HK-2 (cell line): ENCODE measurements at regions not wholly inside any gene's neighbourhood (a gene's known extent, or its start where the extent isn't known, plus 50 kb on each side); places are given as distances from the start of the nearest gene placed in this dataset.
"Not testable (repeated sequence)": the region's sequence is repeated elsewhere in the genome, so short reads cannot be mapped to it uniquely, and the experiment has no call there.

Source experiments
- DNase-seq: peaks from one replicate; pipeline ENCODE4 v3.0.0-alpha.2; 2018; ENCODE audit not compliant: unreplicated experiment

DNA sequence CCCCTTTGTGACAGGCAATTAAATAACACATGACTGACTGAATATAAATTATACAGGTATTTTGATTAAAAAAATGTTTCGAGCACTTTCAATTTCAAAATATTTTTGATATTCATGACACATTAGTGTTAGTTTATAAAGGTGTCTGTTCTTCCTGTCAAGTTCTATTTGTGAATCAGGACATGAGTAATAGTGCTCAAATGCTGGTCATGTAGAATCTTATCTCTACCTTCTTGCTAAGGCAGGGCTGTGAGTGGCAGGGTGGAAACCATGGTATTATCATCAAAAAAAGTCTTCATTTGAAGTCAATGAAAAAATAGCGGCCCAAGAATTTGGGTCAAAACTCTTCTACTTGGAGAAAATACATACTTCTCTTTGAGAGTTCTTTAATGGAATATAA, 250.2 kb downstream of the DACT1 start:
- DNase-seq: no peak

DNA sequence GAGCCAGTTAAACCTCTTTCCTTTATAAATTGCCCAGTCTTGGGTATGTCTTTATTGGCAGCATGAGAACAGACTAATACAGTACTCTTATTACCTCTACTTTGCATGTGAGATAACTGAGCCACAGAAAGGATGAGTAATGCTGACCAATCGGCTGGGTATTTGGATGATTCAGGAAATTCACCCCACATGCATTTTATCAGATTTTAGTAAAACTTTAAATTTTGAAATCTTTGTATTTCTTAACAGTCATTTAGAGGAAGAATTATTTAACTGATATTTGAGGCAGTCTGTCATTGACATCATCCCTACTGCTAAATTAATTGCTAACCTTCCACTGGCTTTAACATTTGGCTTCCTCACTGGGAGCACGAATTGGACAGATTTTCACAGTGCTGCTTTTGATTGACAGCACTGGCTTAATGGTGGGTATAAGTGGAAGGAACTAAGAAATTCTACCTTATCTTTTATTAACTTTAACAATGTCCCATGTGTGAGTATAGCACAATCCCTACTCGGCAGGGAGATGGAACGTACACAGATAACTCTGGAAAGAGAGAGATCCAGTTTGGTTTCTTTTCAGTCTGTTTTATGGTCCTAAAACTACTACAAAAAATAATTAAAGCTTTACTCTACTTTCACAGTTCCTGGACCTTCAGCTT, 261.0 kb downstream of the DACT1 start:
- DNase-seq: peak; percentile 39

DNA sequence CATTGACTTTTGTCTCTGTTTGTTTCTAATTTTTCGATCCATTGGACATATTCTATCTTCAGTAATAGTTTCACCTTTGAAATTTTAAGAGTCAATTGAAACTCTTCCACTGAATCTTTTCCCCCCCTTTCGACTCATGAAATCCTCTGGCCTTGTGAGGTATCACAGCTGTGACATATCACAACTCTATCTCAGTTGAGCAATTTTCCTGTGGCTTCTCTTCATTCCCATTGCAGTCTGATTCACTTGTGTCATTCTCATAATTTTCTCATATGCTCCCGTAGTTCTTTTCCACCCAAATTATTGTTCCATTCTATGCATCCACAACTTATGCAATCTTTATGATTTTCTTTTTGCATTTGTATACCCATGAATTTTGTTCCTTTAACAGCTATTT, 261.6 kb downstream of the DACT1 start:
- no peak for DNase-seq

DNA sequence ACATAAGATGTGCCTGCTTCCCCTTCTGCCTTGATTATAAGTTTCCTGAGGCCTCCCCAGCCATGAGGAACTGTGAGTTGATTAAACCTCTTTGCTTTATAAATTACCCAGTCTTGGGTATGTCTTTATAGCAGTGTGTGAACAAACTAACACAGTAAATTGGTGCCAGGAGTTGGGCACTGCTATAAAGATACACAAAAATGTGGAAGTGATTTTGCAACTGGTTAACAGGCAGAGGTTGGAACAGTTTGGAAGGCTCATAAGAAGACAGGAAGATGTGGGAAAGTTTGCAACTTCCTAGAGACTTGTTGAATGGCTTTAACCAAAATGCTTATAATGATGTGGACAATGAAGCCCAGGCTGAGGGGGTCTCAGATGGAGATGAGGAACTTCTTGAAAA, 264.1 kb downstream of the DACT1 start:
- DNase-seq: no peak

DNA sequence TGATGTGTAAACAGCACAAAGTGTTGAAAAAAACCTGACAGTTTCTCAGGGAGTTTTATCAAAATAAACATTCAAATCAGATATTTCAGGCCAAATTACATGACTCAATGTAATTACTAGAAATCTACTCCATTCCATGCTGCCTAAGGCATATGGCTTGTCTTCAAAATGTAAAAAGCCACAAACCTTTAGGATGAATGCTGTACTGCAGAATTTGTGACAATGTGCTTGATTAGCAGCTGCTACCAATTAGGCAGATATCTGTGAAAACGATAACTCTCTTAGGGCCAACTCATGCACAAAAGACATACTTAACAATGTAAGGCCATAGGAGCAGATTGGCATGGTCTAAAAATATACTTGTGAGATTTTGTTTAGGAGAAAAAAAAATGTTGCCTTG, 267.0 kb downstream of the DACT1 start:
- no peak for DNase-seq

DNA sequence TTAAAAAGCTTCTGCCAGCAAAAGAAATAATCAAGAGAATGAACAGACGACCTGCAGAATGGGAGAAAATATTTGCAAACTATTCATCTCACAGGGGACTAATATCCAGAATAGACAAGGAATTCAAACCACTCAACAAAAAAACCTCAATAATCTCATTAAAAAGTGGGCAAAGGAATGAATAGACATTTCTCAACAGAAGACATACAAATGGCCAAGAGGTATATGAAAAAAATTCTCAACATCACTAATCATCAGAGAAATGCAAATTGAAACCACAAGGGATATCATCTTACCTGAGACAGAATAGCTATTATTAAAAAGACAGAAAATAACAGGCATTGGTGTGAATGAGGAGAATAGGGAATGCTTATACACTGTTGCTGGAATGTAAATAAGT, 270.0 kb downstream of the DACT1 start:
- DNase-seq: no peak

DNA sequence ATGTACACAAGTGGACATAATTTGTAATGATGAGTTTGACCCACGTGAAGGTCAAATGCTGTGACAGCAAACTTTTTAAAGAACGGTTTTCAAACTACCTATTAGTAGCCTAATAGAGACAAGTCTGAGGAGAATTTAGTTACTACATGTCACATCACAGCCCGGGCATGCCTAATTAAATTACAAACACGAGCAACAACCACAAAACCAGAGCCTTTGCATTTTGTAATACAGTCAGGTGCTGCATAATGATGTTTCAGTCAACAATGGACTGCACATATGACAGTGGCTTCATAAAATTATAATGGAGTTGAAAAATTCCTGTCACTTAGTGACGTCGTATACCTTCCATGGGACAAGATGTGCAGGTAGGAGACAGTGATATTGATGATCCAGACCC, 274.5 kb downstream of the DACT1 start:
- DNase-seq: no peak

DNA sequence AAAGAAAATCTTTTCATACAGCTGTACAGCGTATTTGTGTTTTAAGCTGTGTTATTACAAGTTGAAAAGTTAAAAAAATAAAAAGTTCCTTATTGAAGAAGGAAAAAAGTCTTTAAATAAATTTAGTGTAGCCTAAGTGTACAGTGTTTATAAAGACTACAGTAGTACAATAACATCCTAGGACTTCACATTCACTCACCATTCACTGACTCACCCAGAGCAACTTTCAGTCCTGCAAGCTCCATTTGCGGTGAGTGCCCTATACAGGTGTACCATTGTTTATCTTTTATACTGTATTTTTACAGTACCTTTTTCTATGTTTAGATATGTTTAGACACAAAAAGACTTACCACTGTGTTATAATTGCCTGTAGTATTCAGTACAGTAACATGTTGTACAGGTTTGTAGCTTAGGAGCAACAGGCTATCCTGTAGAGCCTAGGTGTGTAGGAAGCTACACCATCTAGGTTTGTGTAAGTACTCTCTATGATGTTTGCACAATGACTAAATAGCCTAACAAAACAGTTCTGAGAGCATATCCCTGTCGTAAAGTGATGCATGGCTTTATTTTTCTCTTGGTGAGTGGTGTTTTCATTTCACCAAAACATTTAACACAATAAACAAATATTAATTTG, 275.2 kb downstream of the DACT1 start:
- no peak for DNase-seq

DNA sequence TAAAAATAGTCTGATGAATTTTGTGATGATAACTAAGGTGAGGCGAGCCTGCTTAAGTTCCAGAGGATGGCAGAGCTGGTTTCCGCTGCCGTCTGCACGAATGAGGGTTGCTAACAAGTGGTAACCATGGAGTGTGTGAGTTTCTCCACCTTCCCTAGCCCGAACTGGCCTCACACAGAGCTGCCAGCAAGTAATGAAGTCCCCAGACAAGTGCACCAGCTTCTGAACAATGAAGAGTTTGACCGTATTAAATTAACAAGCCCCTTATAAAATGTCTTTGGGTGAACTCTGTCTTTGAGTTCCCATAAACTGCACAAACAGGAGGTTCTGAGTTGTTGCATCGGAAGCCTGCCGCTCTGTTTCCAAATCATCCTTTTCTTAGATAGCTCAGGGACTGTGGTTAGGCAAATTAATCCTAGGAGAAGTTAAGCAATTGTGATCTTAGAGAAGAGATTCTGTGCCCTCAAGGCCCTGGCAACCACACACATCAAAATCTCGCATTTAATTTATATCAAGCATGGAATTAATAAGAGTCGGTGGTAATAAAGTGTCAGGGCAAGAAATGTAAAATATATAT, 274.1 kb upstream of the DAAM1 start:
- no peak for DNase-seq

DNA sequence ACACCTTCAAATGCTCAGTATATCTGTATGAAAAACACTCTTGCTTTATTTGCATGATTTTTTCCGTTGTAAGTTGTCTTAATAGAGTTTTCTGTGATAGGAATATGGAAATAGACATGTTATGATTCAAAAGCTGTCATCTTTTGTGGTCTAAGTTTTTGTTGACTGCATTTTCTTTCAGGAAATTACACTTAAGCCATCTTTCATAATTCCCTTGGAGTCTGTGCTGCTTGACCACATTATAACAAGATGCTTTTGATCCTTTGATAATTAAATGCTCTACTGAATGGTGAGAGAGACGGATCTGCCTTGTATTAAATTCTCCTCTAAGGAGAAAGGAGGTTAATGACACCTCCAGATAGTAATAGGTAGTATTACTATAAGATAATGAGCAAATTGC, 272.8 kb upstream of the DAAM1 start:
- no peak for DNase-seq

DNA sequence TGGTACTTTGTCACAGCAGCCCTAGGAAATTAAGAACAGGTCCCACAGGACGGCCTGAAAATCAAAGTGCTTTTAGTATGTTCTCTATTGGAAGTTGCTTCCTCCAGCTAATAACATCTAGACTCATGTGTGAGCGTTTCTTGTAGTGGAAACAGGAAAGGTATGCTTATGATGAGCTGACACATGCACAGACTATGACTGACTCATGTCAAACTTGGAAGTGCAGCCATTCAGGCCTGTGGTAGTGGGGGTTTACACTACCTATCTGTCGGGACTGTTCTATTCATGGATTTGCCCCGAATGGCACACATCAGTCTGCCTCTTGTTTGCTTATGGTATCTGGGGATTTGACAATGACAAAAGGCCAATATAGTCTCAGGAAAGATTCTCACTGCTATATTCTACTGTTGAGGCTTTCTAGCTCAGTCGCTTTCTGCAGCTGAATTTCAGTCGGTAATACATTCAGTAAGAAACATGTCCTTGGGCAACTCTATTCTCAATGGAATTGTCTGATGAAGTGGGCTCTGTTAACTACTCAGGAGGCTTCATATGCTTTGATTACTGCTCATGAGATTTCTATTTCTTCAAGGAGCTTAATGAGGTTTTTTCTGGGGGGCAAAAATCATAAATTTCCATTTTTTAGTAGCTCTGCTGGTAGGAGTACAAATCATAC, 270.3 kb upstream of the DAAM1 start:
- peak; percentile 49 for DNase-seq

DNA sequence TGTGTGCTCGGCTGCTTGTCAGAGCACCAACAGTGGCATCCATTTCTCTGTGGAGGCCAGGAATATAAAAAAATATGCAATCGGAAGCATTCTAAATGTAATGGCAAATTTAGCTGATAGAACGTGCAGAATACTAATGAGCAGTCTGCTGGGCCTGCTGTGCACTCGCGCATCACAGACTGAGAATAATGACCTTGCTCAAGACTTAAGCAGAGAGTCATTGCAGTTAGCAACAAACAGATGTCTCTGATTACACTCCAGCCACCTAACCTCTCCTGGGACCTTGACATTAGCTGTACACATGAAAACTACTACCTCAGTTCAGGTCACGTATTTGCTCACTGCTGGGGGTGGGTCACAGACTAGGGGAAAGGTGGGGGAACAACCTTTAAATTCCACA, 269.2 kb upstream of the DAAM1 start:
- DNase-seq: no peak

DNA sequence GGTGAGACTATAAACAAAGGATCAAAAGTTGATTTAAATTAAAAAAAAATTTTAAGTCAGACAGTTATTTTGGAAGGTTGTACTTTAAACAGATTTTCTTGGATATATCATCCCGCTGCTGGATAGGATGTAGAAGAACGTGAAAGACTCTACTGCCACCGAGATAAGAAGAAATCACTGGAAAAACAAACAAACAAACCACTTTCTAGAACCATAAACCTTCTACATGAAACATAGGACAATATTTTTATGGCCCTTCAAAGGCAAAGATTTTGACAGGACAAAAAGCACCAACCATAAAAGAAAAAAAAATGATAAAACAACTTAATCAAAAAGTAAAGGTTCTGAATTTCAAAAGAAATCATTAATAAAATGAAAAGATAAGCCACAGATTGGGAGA, 268.2 kb upstream of the DAAM1 start:
- no peak for DNase-seq

DNA sequence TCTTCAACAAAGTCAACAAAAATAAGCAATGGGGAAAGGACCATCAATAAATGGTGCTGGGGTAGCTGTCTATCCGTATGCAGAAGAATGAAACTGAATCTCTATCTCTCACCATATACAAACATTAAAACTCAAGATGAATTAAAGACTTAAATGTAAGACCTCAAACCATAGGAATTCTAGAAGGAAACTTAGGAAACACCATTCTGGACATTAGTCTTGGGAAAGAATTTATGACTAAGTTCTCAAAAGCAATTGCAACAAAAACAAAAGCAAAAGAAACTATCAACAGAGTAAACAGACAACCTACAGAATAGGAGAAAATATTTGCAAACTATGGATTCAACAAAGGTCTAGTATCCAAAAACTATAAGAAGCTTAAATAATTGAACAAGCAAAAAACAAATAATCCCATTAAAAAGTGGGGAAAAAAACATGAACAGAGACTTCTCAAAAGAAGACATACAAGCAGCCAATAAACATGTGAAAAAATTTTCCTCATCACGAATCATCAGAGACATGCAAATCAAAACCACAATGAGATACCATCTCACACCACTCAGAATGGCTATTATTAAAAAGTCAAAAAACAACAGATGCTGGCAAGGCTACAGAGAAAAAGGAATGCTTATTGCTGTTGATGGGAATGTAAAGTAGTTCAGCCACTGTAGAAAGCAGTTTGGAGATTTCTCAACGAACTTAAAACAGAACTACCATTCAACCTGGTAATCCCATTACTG, 266.1 kb upstream of the DAAM1 start:
- DNase-seq: not testable (repeated sequence)

DNA sequence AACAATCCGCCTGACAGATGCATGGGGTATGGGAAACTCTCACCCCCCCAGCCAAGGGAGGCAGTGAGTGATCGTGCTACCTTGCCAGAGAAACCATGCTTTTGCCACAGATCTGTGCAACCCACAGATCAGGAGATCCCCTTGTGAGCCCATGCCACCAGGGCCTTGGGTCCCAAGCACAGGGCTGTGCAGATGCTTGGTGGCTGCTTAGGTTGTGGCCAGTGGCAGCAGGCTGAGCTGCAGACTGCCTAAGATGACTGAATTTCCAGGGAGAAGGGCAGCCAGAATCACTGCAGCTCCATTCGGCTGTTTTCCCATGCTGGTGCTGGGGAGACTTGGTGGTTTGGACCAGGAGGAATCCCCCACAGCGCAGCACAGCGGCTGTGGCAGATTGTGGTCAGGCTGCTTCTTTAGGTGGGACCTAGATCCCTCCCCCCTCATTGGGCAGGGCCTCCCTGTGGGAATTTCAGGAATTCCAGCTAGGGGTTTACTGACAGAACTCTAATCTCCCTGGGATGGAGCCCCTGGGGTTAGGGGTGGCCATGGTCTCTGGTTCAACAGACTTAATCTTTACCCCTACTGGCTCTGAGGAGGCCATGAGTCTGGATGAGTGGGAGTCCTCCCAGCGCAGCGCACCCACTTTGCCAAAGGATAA, 264.6 kb upstream of the DAAM1 start:
- no peak for DNase-seq

DNA sequence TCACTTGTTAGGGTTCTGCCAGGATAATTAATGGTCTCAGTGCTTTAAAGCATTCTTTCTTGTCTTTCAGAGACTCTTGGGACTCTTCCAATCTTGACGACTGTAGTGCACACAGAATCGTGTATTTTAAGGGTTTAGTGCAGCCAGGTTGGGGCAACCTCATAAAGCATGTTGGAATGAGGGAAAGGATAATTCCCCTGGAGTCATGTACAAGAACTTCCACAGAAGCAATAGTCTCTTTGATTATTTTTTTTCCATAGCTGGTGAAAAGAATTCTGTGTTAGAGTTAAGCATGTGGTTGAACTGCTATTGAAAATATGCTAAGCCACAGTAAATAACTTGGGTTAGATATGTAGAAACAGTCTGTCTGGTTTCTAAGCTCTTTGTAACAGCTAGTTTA, 246.8 kb upstream of the DAAM1 start:
- no peak for DNase-seq

DNA sequence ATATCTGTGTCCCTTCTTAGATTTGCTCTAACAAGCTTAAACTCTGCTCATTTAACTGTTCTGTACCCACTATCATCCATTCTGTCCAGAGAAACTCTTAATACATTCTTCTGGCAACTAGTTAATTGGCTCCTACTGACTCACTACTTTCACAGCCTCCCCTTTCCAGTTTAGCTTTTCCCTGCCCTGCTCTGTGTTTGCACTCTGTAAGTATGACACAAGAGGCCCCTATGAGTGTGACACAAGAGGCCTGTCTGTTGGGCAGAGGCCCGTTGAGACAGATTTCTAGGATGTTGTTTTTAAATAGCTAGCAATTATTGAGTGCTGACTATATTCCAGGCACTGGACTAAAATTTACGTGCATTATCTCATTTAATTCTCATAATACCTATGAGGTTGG, 246.0 kb upstream of the DAAM1 start:
- DNase-seq: no peak

DNA sequence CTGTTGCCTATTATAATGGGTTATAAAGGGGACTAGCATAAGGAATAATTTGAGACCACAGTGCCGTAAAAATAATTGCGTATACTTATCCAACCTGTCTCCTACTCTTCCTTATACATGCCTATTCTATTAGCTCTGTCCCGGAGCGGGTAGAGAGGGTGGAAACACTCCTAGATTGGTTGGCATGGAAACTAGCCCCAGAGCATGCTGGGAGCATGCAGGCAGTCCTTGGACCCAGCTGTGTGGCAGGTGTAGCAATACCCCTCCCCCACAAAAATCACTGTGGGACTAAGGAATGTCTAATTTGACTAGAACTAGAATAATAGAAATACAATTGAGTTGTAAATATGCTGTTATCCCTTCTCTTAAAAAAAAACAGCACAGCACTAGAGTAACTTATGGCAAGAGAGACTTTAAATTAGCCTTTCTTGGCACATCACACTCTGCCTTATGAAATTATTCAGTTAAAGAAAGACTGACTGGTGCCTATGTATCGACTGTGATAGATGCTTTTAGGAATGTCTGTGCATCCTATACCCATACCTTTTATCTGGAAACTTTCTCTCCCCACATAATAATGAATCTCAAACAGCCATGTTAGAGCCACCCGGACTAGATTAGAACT, 244.0 kb upstream of the DAAM1 start:
- DNase-seq: no peak

DNA sequence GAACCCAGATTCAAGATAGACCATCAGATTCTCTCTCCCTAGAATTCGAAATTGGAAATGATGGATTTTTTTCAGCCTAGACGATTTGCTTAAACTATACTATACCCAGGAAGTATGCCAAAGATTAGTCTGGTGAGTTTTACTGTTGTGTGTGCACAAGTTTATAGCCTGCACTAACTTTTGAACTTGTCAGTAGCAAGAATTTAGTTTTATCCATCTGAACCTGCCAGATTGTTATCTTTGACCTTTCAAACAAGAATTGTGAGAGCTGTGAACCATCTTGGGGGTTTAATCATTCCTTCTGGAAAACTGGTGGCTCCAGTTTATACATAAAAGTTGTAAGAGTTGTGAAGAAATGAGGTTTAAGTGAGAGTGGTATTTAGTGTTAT, 243.5 kb upstream of the DAAM1 start:
- DNase-seq: no peak

DNA sequence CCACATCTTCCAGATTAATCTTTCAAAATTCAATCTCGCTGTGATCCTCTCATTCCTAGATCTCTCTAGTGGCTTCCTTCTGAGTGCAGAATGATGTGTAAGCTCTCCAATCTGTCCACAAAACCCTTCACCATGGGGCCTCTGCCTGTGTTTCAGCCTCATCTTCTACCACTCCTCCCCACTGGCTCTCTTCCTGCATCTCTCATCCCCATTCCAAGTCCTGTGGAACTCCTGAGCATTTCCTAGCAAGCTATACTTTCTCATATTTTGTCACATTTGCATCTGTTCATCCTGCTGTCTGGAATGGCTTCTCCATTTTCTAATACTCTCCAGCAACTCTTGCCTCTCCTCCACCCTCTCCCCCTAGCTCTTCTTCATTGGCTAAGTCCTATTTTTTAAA, 242.0 kb upstream of the DAAM1 start:
- no peak for DNase-seq

DNA sequence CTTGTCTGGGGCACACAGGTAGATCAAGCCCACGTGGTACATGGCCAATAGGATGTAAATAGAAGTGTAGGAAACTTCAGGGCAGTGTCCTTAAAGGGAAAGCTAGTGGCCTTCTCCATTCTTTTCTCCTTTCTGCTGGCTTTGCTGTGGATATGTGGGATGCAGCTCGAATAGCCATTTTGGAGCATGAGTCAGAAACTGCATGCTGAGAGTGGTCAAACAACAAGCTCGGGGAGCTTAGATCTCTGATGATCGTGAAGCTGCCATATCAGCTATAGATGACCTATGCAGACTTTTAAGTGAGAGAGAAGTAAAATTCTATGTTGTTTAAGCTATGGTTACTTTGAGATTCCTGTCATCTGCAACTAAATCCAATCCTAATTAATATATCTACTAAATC, 241.3 kb upstream of the DAAM1 start:
- no peak for DNase-seq
